GM23338 (cell line): ENCODE measurements at regions not wholly inside any gene's neighbourhood (a gene's known extent, or its start where the extent isn't known, plus 50 kb on each side); places are given as distances from the start of the nearest gene placed in this dataset.

Experiments used
- ATAC-seq: fragments of 200-7000 bp; cut with Tn5 transposase; 3 replicates; pipeline ENCODE4 v1.9.1; 2020
- DNase-seq: peaks from one replicate; pipeline ENCODE4 v3.0.0-alpha.2; 2015; ENCODE audit warnings: low spot score
- H2AFZ ChIP-seq: fragments of 200-600 bp; sonication (generic); 2 replicates; pipeline ENCODE4 v1.8.0; 2016; ENCODE audit warnings: antibody characterized with exemption, mild to moderate bottlenecking, moderate library complexity
- H3F3A ChIP-seq: fragments of 200-600 bp; sonication (generic); replicated peaks from 2 replicates; pipeline ENCODE4 v1.8.0; 2017; ENCODE audit warnings: antibody characterized with exemption, mixed run types, low read depth
- H3K27ac ChIP-seq: fragments of 200-600 bp; sonication (generic); 2 replicates; pipeline ENCODE4 v1.6.1; 2016; ENCODE audit warnings: low read depth
- H3K27me3 ChIP-seq: fragments of 200-600 bp; sonication (generic); 2 replicates; pipeline ENCODE4 v1.8.0; 2016; ENCODE audit warnings: mild to moderate bottlenecking, mixed run types, moderate library complexity; ENCODE audit not compliant: insufficient read depth
- H3K36me3 ChIP-seq: fragments of 200-600 bp; sonication (generic); 2 replicates; pipeline ENCODE4 v1.8.0; 2016; ENCODE audit warnings: mild to moderate bottlenecking; ENCODE audit not compliant: insufficient read depth
- H3K4me1 ChIP-seq: fragments of 200-600 bp; sonication (generic); 2 replicates; pipeline ENCODE4 v1.8.0; 2016; ENCODE audit warnings: mild to moderate bottlenecking, moderate library complexity; ENCODE audit not compliant: insufficient read depth
- H3K4me2 ChIP-seq: fragments of 200-600 bp; sonication (generic); 2 replicates; pipeline ENCODE4 v1.7.1; 2017; ENCODE audit warnings: mixed run types
- H3K4me3 ChIP-seq: fragments of 200-600 bp; sonication (generic); 2 replicates; pipeline ENCODE4 v1.6.1; 2016; ENCODE audit warnings: mixed run types
- H3K79me2 ChIP-seq: fragments of 200-600 bp; sonication (generic); replicated peaks from 2 replicates; pipeline ENCODE4 v1.8.0; 2017; ENCODE audit warnings: mild to moderate bottlenecking; ENCODE audit not compliant: insufficient read depth
- H3K9me2 ChIP-seq: fragments of 200-600 bp; sonication (generic); 2 replicates; pipeline ENCODE4 v1.8.0; 2017; ENCODE audit not compliant: insufficient read depth
- H4K20me1 ChIP-seq: fragments of 200-600 bp; sonication (generic); replicated peaks from 2 replicates; pipeline ENCODE4 v1.8.0; 2017; ENCODE audit warnings: mild to moderate bottlenecking; ENCODE audit not compliant: insufficient read depth
- H3K27ac Mint-ChIP-seq: 2 replicates; pipeline ENCODE4 v1.8.0; 2020; ENCODE audit warnings: inconsistent platforms, mild to moderate bottlenecking, moderate library complexity, mixed read lengths
- H3K27me3 Mint-ChIP-seq: 3 replicates; pipeline ENCODE4 v1.8.0; 2022; ENCODE audit warnings: low read depth, mild to moderate bottlenecking, moderate library complexity, mixed read lengths, inconsistent platforms; ENCODE audit not compliant: insufficient read depth, poor library complexity
- H3K36me3 Mint-ChIP-seq: 3 replicates; pipeline ENCODE4 v1.8.0; 2021; ENCODE audit warnings: low read depth, mild to moderate bottlenecking, inconsistent platforms, moderate library complexity, mixed read lengths
- H3K4me1 Mint-ChIP-seq: 3 replicates; pipeline ENCODE4 v1.8.0; 2020; ENCODE audit warnings: mild to moderate bottlenecking, inconsistent platforms, mixed read lengths
- H3K4me3 Mint-ChIP-seq: 3 replicates; pipeline ENCODE4 v1.8.0; 2021; ENCODE audit warnings: moderate library complexity, mild to moderate bottlenecking, inconsistent platforms, mixed read lengths
- H3K9me3 Mint-ChIP-seq: 3 replicates; pipeline ENCODE4 v1.8.0; 2020; ENCODE audit warnings: moderate library complexity, mild to moderate bottlenecking, inconsistent platforms, mixed read lengths
- CREB1 ChIP-seq: fragments of 250-450 bp; sonication (Bioruptor Pico); IDR thresholded peaks from 2 replicates; pipeline ENCODE4 v1.5.0; 2020; ENCODE audit warnings: low read depth, mild to moderate bottlenecking, moderate library complexity
- ETS1 ChIP-seq: IDR thresholded peaks from 2 replicates; pipeline ENCODE4 v1.6.1; 2016; ENCODE audit warnings: antibody characterized with exemption
- EZH2 ChIP-seq: fragments of 200-600 bp; sonication (generic); IDR thresholded peaks from one replicate; pipeline ENCODE4 v1.8.0; 2017; ENCODE audit warnings: antibody characterized with exemption, mild to moderate bottlenecking, low read depth; ENCODE audit not compliant: unreplicated experiment
- EZH2phosphoT487 ChIP-seq: fragments of 200-600 bp; sonication (generic); IDR thresholded peaks from one replicate; pipeline ENCODE4 v1.8.1; 2018; ENCODE audit warnings: antibody characterized with exemption; ENCODE audit not compliant: unreplicated experiment
- JUNB ChIP-seq: IDR thresholded peaks from one replicate; pipeline ENCODE4 v1.6.1; 2016; ENCODE audit warnings: antibody characterized with exemption; ENCODE audit not compliant: unreplicated experiment
- NANOG ChIP-seq: IDR thresholded peaks from 2 replicates; pipeline ENCODE4 v1.6.1; 2016; ENCODE audit warnings: antibody characterized with exemption, borderline replicate concordance
- POLR2AphosphoS5 ChIP-seq: IDR thresholded peaks from 2 replicates; pipeline ENCODE4 v1.6.1; 2016; ENCODE audit warnings: antibody characterized with exemption, low read depth
- STAT1 ChIP-seq: IDR thresholded peaks from one replicate; pipeline ENCODE4 v1.6.1; 2016; ENCODE audit warnings: antibody characterized with exemption; ENCODE audit not compliant: unreplicated experiment
- ZNF114 ChIP-seq: fragments of 250-450 bp; sonication (Bioruptor Pico); IDR thresholded peaks from 2 replicates; pipeline ENCODE4 v1.5.0; 2020; ENCODE audit warnings: mild to moderate bottlenecking, moderate library complexity
- ZNF331 ChIP-seq: fragments of 250-450 bp; sonication (Bioruptor Pico); IDR thresholded peaks from 2 replicates; pipeline ENCODE4 v1.5.0; 2020; ENCODE audit warnings: low read depth, mild to moderate bottlenecking, moderate library complexity
- TF ChIP-seq, protein P1 (sequence below): fragments of 250-450 bp; sonication (Bioruptor Pico); IDR thresholded peaks from 2 replicates; pipeline ENCODE4 v1.5.0; 2020; ENCODE audit warnings: mild to moderate bottlenecking, moderate library complexity
- TF ChIP-seq, protein P2 (sequence below): IDR thresholded peaks from one replicate; pipeline ENCODE4 v1.6.1; 2018; ENCODE audit warnings: antibody characterized with exemption; ENCODE audit not compliant: unreplicated experiment
- TF ChIP-seq, protein P3 (sequence below), 2 experiments: fragments of 200-600 bp in 1 of 2; sonication (generic) in 1 of 2; conservative IDR thresholded peaks; 2 replicates each; pipeline versions ENCODE4 v1.5.1 to v1.6.1; 2016 to 2017; ENCODE audit warnings: antibody characterized with exemption in 2 of 2, low read depth in 2 of 2, mild to moderate bottlenecking in 2 of 2, moderate library complexity in 1 of 2

- Histone ChIP-seq H3K4me2 (no peak overlapping the region), H3K9me2 (no peaks in the 10 kb centered on the region), H3K27me3 (no peaks in the 10 kb centered on the region), H3K4me3 (no peak overlapping the region), H3K36me3 (no peaks in the 10 kb centered on the region), H4K20me1 (no peaks in the 10 kb centered on the region), H3K79me2 (no peaks in the 10 kb centered on the region), H2AFZ (peak overlapping the region; percentile 18; the same call in 1 of the 2 replicates), H3F3A (no peaks in the 10 kb centered on the region), H3K27ac (no peak overlapping the region), H3K4me1 (no peaks in the 10 kb centered on the region)
- ATAC-seq = no peak
- H3K4me1 Mint-ChIP-seq = no peaks in the 10 kb centered on the region
- DNase-seq = no peak
- no peaks in the 10 kb centered on the region for H3K9me3 Mint-ChIP-seq
- no peak overlapping the region for H3K4me3 Mint-ChIP-seq
- TF ChIP-seq, protein P1, sequence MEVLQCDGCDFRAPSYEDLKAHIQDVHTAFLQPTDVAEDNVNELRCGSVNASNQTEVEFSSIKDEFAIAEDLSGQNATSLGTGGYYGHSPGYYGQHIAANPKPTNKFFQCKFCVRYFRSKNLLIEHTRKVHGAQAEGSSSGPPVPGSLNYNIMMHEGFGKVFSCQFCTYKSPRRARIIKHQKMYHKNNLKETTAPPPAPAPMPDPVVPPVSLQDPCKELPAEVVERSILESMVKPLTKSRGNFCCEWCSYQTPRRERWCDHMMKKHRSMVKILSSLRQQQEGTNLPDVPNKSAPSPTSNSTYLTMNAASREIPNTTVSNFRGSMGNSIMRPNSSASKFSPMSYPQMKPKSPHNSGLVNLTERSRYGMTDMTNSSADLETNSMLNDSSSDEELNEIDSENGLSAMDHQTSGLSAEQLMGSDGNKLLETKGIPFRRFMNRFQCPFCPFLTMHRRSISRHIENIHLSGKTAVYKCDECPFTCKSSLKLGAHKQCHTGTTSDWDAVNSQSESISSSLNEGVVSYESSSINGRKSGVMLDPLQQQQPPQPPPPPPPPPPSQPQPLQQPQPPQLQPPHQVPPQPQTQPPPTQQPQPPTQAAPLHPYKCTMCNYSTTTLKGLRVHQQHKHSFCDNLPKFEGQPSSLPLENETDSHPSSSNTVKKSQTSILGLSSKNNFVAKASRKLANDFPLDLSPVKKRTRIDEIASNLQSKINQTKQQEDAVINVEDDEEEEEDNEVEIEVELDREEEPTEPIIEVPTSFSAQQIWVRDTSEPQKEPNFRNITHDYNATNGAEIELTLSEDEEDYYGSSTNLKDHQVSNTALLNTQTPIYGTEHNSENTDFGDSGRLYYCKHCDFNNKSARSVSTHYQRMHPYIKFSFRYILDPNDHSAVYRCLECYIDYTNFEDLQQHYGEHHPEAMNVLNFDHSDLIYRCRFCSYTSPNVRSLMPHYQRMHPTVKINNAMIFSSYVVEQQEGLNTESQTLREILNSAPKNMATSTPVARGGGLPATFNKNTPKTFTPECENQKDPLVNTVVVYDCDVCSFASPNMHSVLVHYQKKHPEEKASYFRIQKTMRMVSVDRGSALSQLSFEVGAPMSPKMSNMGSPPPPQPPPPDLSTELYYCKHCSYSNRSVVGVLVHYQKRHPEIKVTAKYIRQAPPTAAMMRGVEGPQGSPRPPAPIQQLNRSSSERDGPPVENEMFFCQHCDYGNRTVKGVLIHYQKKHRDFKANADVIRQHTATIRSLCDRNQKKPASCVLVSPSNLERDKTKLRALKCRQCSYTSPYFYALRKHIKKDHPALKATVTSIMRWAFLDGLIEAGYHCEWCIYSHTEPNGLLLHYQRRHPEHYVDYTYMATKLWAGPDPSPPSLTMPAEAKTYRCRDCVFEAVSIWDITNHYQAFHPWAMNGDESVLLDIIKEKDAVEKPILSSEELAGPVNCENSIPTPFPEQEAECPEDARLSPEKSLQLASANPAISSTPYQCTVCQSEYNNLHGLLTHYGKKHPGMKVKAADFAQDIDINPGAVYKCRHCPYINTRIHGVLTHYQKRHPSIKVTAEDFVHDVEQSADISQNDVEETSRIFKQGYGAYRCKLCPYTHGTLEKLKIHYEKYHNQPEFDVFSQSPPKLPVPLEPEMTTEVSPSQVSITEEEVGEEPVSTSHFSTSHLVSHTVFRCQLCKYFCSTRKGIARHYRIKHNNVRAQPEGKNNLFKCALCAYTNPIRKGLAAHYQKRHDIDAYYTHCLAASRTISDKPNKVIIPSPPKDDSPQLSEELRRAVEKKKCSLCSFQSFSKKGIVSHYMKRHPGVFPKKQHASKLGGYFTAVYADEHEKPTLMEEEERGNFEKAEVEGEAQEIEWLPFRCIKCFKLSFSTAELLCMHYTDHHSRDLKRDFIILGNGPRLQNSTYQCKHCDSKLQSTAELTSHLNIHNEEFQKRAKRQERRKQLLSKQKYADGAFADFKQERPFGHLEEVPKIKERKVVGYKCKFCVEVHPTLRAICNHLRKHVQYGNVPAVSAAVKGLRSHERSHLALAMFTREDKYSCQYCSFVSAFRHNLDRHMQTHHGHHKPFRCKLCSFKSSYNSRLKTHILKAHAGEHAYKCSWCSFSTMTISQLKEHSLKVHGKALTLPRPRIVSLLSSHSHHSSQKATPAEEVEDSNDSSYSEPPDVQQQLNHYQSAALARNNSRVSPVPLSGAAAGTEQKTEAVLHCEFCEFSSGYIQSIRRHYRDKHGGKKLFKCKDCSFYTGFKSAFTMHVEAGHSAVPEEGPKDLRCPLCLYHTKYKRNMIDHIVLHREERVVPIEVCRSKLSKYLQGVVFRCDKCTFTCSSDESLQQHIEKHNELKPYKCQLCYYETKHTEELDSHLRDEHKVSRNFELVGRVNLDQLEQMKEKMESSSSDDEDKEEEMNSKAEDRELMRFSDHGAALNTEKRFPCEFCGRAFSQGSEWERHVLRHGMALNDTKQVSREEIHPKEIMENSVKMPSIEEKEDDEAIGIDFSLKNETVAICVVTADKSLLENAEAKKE (CRISPR knock-in tag) = no peak
- no peak for TF ChIP-seq EZH2phosphoT487
- TF ChIP-seq JUNB = no peak
- no peak for TF ChIP-seq POLR2AphosphoS5
- TF ChIP-seq, protein P2, sequence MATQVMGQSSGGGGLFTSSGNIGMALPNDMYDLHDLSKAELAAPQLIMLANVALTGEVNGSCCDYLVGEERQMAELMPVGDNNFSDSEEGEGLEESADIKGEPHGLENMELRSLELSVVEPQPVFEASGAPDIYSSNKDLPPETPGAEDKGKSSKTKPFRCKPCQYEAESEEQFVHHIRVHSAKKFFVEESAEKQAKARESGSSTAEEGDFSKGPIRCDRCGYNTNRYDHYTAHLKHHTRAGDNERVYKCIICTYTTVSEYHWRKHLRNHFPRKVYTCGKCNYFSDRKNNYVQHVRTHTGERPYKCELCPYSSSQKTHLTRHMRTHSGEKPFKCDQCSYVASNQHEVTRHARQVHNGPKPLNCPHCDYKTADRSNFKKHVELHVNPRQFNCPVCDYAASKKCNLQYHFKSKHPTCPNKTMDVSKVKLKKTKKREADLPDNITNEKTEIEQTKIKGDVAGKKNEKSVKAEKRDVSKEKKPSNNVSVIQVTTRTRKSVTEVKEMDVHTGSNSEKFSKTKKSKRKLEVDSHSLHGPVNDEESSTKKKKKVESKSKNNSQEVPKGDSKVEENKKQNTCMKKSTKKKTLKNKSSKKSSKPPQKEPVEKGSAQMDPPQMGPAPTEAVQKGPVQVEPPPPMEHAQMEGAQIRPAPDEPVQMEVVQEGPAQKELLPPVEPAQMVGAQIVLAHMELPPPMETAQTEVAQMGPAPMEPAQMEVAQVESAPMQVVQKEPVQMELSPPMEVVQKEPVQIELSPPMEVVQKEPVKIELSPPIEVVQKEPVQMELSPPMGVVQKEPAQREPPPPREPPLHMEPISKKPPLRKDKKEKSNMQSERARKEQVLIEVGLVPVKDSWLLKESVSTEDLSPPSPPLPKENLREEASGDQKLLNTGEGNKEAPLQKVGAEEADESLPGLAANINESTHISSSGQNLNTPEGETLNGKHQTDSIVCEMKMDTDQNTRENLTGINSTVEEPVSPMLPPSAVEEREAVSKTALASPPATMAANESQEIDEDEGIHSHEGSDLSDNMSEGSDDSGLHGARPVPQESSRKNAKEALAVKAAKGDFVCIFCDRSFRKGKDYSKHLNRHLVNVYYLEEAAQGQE = no peak
- no peak for TF ChIP-seq CREB1 (CRISPR knock-in tag)
- no peak for TF ChIP-seq ETS1
- no peak for TF ChIP-seq ZNF114 (CRISPR knock-in tag)
- TF ChIP-seq, protein P3, sequence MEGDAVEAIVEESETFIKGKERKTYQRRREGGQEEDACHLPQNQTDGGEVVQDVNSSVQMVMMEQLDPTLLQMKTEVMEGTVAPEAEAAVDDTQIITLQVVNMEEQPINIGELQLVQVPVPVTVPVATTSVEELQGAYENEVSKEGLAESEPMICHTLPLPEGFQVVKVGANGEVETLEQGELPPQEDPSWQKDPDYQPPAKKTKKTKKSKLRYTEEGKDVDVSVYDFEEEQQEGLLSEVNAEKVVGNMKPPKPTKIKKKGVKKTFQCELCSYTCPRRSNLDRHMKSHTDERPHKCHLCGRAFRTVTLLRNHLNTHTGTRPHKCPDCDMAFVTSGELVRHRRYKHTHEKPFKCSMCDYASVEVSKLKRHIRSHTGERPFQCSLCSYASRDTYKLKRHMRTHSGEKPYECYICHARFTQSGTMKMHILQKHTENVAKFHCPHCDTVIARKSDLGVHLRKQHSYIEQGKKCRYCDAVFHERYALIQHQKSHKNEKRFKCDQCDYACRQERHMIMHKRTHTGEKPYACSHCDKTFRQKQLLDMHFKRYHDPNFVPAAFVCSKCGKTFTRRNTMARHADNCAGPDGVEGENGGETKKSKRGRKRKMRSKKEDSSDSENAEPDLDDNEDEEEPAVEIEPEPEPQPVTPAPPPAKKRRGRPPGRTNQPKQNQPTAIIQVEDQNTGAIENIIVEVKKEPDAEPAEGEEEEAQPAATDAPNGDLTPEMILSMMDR (conservative IDR thresholded peaks at IDR 0.05; ENCODE audit: low read depth in 2 of 2) = no peak
- no peak for TF ChIP-seq STAT1
- TF ChIP-seq NANOG = no peak
- no peak for TF ChIP-seq ZNF331 (CRISPR knock-in tag)
- no peak for TF ChIP-seq EZH2
- H3K27me3 Mint-ChIP-seq = peaks cover 2% of the 10 kb centered on the region
- no peaks in the 10 kb centered on the region for H3K36me3 Mint-ChIP-seq
- H3K27ac Mint-ChIP-seq = no peak overlapping the region; the same call in 1 of the 2 replicates
Measured at GRCh38 chr5:40206030-40206429, 473.7 kb upstream of the PTGER4 start.
